H1 (cell line): ENCODE measurements at regions not wholly inside any gene's neighbourhood (a gene's known extent, or its start where the extent isn't known, plus 50 kb on each side); places are given as distances from the start of the nearest gene placed in this dataset.

Experiments
- PHF8 ChIP-seq: fragments of 200-600 bp; sonication (generic); conservative IDR thresholded peaks from 2 replicates; pipeline ENCODE4 v1.7.1; 2012; ENCODE audit warnings: low read depth, mild to moderate bottlenecking, inconsistent platforms, low read length, moderate library complexity

DNA sequence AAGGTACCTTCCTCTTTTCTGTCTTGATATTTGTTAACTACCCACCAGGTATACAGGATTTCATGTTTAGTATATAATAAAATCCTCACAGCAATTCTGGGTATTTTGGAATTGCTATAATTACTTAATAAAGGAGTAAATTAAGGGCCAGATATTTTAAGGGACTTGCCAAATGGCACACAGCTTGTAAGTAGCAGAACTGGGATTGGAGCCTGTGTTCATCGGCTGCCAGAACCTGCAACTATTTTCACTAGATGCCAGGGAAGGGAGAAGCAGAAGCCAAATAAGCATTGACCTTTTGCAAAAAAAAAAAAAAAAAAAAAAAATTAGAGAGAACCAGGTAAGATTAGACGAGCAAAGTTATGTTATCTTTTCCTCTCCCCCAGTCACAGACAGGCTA, 683.3 kb upstream of the CADM2 start (continued):
- no peak for TF ChIP-seq PHF8
